A549 (cell line): ENCODE measurements at regions not wholly inside any gene's neighbourhood (a gene's known extent, or its start where the extent isn't known, plus 50 kb on each side); places are given as distances from the start of the nearest gene placed in this dataset.

Source experiments
- ATAC-seq, 2 experiments: fragments of 200-7000 bp in 1 of 2; fragments of >200 bp in 1 of 2; cut with Nextera tagmentation in 1 of 2; cut with Tn5 transposase in 1 of 2; 3 replicates each; pipeline versions ENCODE4 v1.8.0 to v1.9.1; 2018 to 2020; ENCODE audit warnings: mild to moderate bottlenecking in 1 of 2, moderate library complexity in 1 of 2
- CTCF ChIA-PET: fragments of 300-600 bp; sonication (Branson Sonifier 250); formaldehyde crosslinking; extraction: SDS; loops from one replicate; lab custom pipeline; 2021; ENCODE audit warnings: antibody characterized with exemption, inconsistent platforms; lab: Yijun Ruan, JAX
- POLR2A ChIA-PET: fragments of 350-600 bp; formaldehyde crosslinking; extraction: SDS; loops from one replicate; lab custom pipeline; 2021; ENCODE audit warnings: antibody characterized with exemption, inconsistent platforms; lab: Yijun Ruan, JAX
- DNase-seq, 2 experiments: peaks; one replicate each; pipeline versions ENCODE4 v3.0.0 to v3.0.0-alpha.2; 2011 to 2016; ENCODE audit warnings: low read depth in 1 of 2, low spot score in 1 of 2
- FAIRE-seq: peaks from 2 replicates; lab custom pipeline; 2011; peaks lifted over from hg19 to GRCh38; lab: Jason Lieb, UNC
- H3K27ac ChIP-seq, 2 experiments: fragments of >200 bp; sonication (Bioruptor Twin); formaldehyde crosslinking; 3 replicates each; pipeline ENCODE4 v1.5.1; 2016 to 2017
- H3K4me1 ChIP-seq: fragments of >200 bp; sonication (Bioruptor Twin); formaldehyde crosslinking; 3 replicates; pipeline ENCODE4 v1.6.1; 2016
- H3K4me2 ChIP-seq: fragments of >200 bp; sonication (Bioruptor Twin); formaldehyde crosslinking; 3 replicates; pipeline ENCODE4 v1.6.1; 2016
- H3K4me3 ChIP-seq: fragments of >200 bp; sonication (Bioruptor Twin); formaldehyde crosslinking; 3 replicates; pipeline ENCODE4 v1.5.1; 2016
- H3K9me3 ChIP-seq: fragments of >200 bp; sonication (Bioruptor Twin); formaldehyde crosslinking; 3 replicates; pipeline ENCODE4 v1.6.1; 2016
- CEBPB ChIP-seq, 2 experiments: fragments of >200 bp in 1 of 2; sonication (Bioruptor Twin) in 1 of 2; formaldehyde crosslinking in 1 of 2; IDR thresholded peaks; 2 replicates each; pipeline ENCODE4 v1.6.1; 2012 to 2016
- CHD2 ChIP-seq: fragments of 150-350 bp; IDR thresholded peaks from 2 replicates; pipeline ENCODE4 v1.6.1; 2014; ENCODE audit warnings: low read length; ENCODE audit not compliant: partially characterized antibody
- EHF ChIP-seq: fragments of 250-450 bp; sonication (Bioruptor Pico); IDR thresholded peaks from 2 replicates; pipeline ENCODE4 v1.5.0; 2020; ENCODE audit warnings: mild to moderate bottlenecking
- EHMT2 ChIP-seq: fragments of 200-600 bp; sonication (generic); IDR thresholded peaks from 2 replicates; pipeline ENCODE4 v1.6.1; 2016; ENCODE audit warnings: antibody characterized with exemption, low read depth, mild to moderate bottlenecking, moderate library complexity
- EP300 ChIP-seq, 2 experiments: fragments of >200 bp; sonication (Bioruptor Twin); formaldehyde crosslinking; IDR thresholded peaks; 2 replicates in 1 of 2; 3 replicates in 1 of 2; pipeline ENCODE4 v1.6.1; 2016 to 2017
- FOSB ChIP-seq: fragments of 250-450 bp; sonication (Bioruptor Pico); IDR thresholded peaks from 2 replicates; pipeline ENCODE4 v1.5.0; 2020; ENCODE audit warnings: mild to moderate bottlenecking, moderate library complexity
- FOXS1 ChIP-seq: fragments of 250-450 bp; sonication (Bioruptor Pico); IDR thresholded peaks from 2 replicates; pipeline ENCODE4 v1.5.0; 2020; ENCODE audit warnings: mild to moderate bottlenecking, moderate library complexity
- GATA3 ChIP-seq: IDR thresholded peaks from 2 replicates; pipeline ENCODE4 v1.6.1; 2012; ENCODE audit warnings: borderline replicate concordance
- HDAC2 ChIP-seq: fragments of 200-600 bp; sonication (generic); IDR thresholded peaks from 2 replicates; pipeline ENCODE4 v1.6.1; 2016
- MAZ ChIP-seq: fragments of 150-350 bp; IDR thresholded peaks from 2 replicates; pipeline ENCODE4 v1.6.1; 2014; ENCODE audit warnings: antibody characterized with exemption, low read depth, low read length, borderline replicate concordance
- NPAS2 ChIP-seq: fragments of 250-450 bp; sonication (Bioruptor Pico); IDR thresholded peaks from 2 replicates; pipeline ENCODE4 v1.8.0; 2022; ENCODE audit warnings: mild to moderate bottlenecking, moderate library complexity, borderline replicate concordance
- RNF2 ChIP-seq: fragments of 200-600 bp; sonication (generic); IDR thresholded peaks from 2 replicates; pipeline ENCODE4 v1.6.1; 2016; ENCODE audit warnings: low read depth, mild to moderate bottlenecking, antibody characterized with exemption, moderate library complexity, borderline replicate concordance
- SMC3 ChIP-seq: fragments of >200 bp; sonication (Bioruptor Twin); formaldehyde crosslinking; IDR thresholded peaks from 3 replicates; pipeline ENCODE4 v1.6.1; 2018; ENCODE audit warnings: inconsistent platforms
- TP53 ChIP-seq: fragments of 250-450 bp; sonication (Bioruptor Pico); IDR thresholded peaks from 2 replicates; pipeline ENCODE4 v1.5.0; 2021; ENCODE audit warnings: mild to moderate bottlenecking, moderate library complexity
- ZFP36 ChIP-seq: fragments of 450-650 bp; IDR thresholded peaks from 2 replicates; pipeline ENCODE4 v1.6.1; 2014; ENCODE audit warnings: borderline replicate concordance; ENCODE audit not compliant: partially characterized antibody
- ZNF302 ChIP-seq: fragments of 250-450 bp; sonication (Bioruptor Pico); IDR thresholded peaks from 2 replicates; pipeline ENCODE4 v1.9.0; 2021; ENCODE audit warnings: inconsistent platforms, mild to moderate bottlenecking, moderate library complexity
- ZSCAN20 ChIP-seq: fragments of 250-450 bp; sonication (Bioruptor Pico); IDR thresholded peaks from 2 replicates; pipeline ENCODE4 v1.8.0; 2022; ENCODE audit warnings: mild to moderate bottlenecking, moderate library complexity
- WGBS: methylation state at CpG from one replicate; pipeline ENCODE4 v1.1.6; 2017; ENCODE audit errors: missing lambda C conversion rate; 5-methylcytosine and 5-hydroxymethylcytosine counted together
- TF ChIP-seq, protein P1 (sequence below): fragments of 250-450 bp; sonication (Bioruptor Pico); IDR thresholded peaks from 2 replicates; pipeline ENCODE4 v1.5.0; 2020; ENCODE audit warnings: low read depth, mild to moderate bottlenecking, moderate library complexity
- TF ChIP-seq, protein P2 (sequence below): fragments of >200 bp; sonication (Bioruptor Twin); formaldehyde crosslinking; IDR thresholded peaks from 3 replicates; pipeline ENCODE4 v1.6.1; 2016
- TF ChIP-seq, protein P3 (sequence below): fragments of 250-450 bp; sonication (Bioruptor Pico); IDR thresholded peaks from 2 replicates; pipeline ENCODE4 v1.5.0; 2021; ENCODE audit warnings: mild to moderate bottlenecking, moderate library complexity, borderline replicate concordance
- TF ChIP-seq, protein P4 (sequence below): fragments of >200 bp; sonication (Bioruptor Twin); formaldehyde crosslinking; IDR thresholded peaks from 2 replicates; pipeline ENCODE4 v1.6.1; 2016
- TF ChIP-seq, protein P5 (sequence below): fragments of 150-350 bp; IDR thresholded peaks from 2 replicates; pipeline ENCODE4 v1.6.1; 2014; ENCODE audit warnings: low read depth, mild to moderate bottlenecking, low read length
- TF ChIP-seq, protein P6 (sequence below): fragments of >200 bp; sonication (Bioruptor Twin); formaldehyde crosslinking; IDR thresholded peaks from 3 replicates; pipeline ENCODE4 v1.5.1; 2016

DNA sequence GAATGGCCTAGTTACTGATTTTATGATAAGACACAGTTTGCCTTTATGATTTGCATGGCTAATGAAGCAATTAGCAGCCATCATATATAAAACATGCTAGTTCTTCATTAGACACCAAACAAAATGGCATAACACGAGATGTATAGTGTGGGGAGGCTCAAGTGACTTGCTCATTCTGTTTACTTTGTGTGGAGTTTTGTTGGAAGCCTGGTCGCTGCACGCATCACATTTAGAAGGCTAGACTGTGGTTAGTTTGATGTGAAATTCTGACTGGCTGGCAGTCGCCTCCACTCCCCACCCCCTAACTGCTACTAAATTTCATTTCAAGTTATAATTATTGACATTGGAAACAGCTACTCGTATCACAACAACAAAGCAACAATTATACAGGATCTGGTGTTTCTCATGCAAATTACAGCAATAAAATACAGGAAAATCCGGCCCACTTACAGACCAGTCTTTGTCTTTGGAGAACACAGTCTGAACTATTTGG lies 356.1 kb downstream of the LMO4 start:
- H3K4me1 ChIP-seq: no peaks in the 10 kb centered on the region
- H3K4me3 ChIP-seq: no peak overlapping the region
- DNase-seq: no peak
- TF ChIP-seq EP300 (IDR thresholded peaks at IDR 0.05) (no peak), FOSB (CRISPR knock-in tag) (no peak), ZSCAN20 (CRISPR knock-in tag) (no peak), ZNF302 (CRISPR knock-in tag) (no peak)
- FAIRE-seq: no peak
- ATAC-seq: no peak
- ChIA-PET POLR2A (no interaction called here), CTCF (interaction anchor here (1.0 kb wide), 1 partner anchor 18 kb away, joined by 3 read pairs; no protein-coding TSS in a partner anchor)
- H3K27ac ChIP-seq: no peak overlapping the region
- no peaks in the 10 kb centered on the region for H3K9me3 ChIP-seq
- no peak overlapping the region for H3K4me2 ChIP-seq
- 83% methylated on average over 6 of the region's 6 CpGs for WGBS

DNA sequence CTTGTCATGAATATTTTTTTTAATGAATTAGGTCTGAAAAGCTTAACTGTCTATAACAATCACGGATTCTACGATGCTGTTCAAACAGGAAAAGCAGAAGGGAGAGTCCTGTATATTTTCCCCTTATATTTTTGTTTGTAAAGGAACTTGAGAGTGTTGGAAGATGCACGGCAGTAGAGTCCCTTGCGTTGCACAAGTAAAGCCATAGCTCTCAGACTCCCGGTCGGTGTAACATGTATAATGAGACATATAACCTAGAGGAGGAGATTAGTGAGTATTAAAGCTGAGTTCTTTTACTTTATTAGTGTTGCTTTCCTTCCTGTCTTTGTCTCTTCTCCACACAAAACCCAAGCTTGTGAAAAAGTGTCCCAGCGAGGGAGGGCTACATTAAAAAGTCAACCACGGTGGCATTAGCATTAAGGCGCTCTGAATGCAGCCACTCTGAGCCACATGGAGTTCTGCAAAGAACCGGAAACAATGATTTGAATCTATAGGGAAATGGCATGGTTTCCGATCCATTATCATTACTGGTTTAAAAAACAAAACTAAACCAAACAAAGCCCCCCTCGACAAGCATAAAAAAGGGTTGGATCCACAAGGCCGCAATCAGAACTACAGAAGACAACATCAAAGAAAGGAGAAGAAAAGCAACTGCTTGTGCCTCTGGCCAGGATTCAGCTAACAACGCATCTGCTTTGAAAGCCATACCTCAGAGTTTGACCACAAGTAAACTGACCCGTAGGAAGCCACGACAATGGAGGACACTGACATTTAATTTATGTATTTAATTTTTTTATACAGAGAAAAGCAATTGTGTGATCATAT lies 356.8 kb downstream of the LMO4 start:
- Histone ChIP-seq H3K27ac (no peak overlapping the region), H3K4me3 (no peak overlapping the region), H3K9me3 (no peaks in the 10 kb centered on the region), H3K4me2 (no peak overlapping the region)
- ChIA-PET CTCF (no interaction called here), POLR2A (no interaction called here)
- ATAC-seq: no peak
- FAIRE-seq: no peak
- TF ChIP-seq ZSCAN20 (CRISPR knock-in tag) (no peak), EP300 (IDR thresholded peaks at IDR 0.05) (no peak), TP53 (CRISPR knock-in tag) (no peak), NPAS2 (CRISPR knock-in tag) (no peak)
- TF ChIP-seq, protein P1, sequence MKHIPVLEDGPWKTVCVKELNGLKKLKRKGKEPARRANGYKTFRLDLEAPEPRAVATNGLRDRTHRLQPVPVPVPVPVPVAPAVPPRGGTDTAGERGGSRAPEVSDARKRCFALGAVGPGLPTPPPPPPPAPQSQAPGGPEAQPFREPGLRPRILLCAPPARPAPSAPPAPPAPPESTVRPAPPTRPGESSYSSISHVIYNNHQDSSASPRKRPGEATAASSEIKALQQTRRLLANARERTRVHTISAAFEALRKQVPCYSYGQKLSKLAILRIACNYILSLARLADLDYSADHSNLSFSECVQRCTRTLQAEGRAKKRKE (CRISPR knock-in tag): no peak
- TF ChIP-seq, protein P2, sequence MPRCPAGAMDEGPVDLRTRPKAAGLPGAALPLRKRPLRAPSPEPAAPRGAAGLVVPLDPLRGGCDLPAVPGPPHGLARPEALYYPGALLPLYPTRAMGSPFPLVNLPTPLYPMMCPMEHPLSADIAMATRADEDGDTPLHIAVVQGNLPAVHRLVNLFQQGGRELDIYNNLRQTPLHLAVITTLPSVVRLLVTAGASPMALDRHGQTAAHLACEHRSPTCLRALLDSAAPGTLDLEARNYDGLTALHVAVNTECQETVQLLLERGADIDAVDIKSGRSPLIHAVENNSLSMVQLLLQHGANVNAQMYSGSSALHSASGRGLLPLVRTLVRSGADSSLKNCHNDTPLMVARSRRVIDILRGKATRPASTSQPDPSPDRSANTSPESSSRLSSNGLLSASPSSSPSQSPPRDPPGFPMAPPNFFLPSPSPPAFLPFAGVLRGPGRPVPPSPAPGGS: no peak
- TF ChIP-seq, all 56 proteins: peak for 0
- no peaks in the 10 kb centered on the region for H3K4me1 ChIP-seq
- no peak for DNase-seq
- 90% methylated on average over 16 of the region's 16 CpGs for WGBS

DNA sequence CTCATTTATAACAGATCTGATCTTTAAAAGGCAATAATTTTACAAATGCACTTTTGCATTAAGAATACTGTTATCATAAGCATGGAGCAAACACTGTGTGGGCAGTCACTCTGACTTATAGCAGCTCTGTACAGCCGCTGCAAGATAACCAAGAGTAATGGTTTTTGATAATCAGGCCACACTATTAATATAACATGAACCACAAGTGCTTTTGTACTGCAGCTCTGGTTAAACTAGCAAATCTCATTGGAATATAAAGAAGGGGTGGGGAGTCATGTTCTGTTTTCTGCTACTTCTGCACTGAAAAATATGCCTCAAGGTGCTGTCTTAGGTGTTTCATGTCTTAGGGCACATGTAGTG lies 357.4 kb downstream of the LMO4 start:
- no peak overlapping the region for H3K27ac ChIP-seq
- TF ChIP-seq, protein P3, sequence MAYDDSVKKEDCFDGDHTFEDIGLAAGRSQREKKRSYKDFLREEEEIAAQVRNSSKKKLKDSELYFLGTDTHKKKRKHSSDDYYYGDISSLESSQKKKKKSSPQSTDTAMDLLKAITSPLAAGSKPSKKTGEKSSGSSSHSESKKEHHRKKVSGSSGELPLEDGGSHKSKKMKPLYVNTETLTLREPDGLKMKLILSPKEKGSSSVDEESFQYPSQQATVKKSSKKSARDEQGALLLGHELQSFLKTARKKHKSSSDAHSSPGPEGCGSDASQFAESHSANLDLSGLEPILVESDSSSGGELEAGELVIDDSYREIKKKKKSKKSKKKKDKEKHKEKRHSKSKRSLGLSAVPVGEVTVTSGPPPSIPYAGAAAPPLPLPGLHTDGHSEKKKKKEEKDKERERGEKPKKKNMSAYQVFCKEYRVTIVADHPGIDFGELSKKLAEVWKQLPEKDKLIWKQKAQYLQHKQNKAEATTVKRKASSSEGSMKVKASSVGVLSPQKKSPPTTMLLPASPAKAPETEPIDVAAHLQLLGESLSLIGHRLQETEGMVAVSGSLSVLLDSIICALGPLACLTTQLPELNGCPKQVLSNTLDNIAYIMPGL: no peak
- TF ChIP-seq, protein P2: no peak
- TF ChIP-seq SMC3: no peak
- no peak for TF ChIP-seq FOXS1
- TF ChIP-seq, protein P4, sequence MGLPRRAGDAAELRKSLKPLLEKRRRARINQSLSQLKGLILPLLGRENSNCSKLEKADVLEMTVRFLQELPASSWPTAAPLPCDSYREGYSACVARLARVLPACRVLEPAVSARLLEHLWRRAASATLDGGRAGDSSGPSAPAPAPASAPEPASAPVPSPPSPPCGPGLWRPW: no peak
- TF ChIP-seq TP53 (CRISPR knock-in tag): no peak
- no peak for TF ChIP-seq EHF (CRISPR knock-in tag)
- no peak for TF ChIP-seq ZFP36
- TF ChIP-seq, protein P5, sequence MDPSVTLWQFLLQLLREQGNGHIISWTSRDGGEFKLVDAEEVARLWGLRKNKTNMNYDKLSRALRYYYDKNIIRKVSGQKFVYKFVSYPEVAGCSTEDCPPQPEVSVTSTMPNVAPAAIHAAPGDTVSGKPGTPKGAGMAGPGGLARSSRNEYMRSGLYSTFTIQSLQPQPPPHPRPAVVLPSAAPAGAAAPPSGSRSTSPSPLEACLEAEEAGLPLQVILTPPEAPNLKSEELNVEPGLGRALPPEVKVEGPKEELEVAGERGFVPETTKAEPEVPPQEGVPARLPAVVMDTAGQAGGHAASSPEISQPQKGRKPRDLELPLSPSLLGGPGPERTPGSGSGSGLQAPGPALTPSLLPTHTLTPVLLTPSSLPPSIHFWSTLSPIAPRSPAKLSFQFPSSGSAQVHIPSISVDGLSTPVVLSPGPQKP: no peak
- no peak for TF ChIP-seq RNF2
- no peak for TF ChIP-seq GATA3
- TF ChIP-seq CHD2: no peak
- TF ChIP-seq, protein P6, sequence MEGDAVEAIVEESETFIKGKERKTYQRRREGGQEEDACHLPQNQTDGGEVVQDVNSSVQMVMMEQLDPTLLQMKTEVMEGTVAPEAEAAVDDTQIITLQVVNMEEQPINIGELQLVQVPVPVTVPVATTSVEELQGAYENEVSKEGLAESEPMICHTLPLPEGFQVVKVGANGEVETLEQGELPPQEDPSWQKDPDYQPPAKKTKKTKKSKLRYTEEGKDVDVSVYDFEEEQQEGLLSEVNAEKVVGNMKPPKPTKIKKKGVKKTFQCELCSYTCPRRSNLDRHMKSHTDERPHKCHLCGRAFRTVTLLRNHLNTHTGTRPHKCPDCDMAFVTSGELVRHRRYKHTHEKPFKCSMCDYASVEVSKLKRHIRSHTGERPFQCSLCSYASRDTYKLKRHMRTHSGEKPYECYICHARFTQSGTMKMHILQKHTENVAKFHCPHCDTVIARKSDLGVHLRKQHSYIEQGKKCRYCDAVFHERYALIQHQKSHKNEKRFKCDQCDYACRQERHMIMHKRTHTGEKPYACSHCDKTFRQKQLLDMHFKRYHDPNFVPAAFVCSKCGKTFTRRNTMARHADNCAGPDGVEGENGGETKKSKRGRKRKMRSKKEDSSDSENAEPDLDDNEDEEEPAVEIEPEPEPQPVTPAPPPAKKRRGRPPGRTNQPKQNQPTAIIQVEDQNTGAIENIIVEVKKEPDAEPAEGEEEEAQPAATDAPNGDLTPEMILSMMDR: no peak
- TF ChIP-seq CEBPB (IDR thresholded peaks at IDR 0.05): no peak
- no peak for TF ChIP-seq EHMT2
- TF ChIP-seq MAZ: no peak
- no peak for TF ChIP-seq ZNF302 (CRISPR knock-in tag)
- TF ChIP-seq HDAC2: no peak
- no peak overlapping the region for H3K4me3 ChIP-seq
- DNase-seq (no peak), ATAC-seq (no peak), FAIRE-seq (no peak)
- 91% methylated on average over 1 of the region's 1 CpG for WGBS
- ChIA-PET CTCF (no interaction called here), POLR2A (no interaction called here)
- no peaks in the 10 kb centered on the region for H3K9me3 ChIP-seq
- no peaks in the 10 kb centered on the region for H3K4me1 ChIP-seq
- no peak overlapping the region for H3K4me2 ChIP-seq
